ENCODE measurements at regions not wholly inside any gene's neighbourhood (a gene's known extent, or its start where the extent isn't known, plus 50 kb on each side); places are given as distances from the start of the nearest gene placed in this dataset.

- TF ChIP-seq CTCF (IDR thresholded peaks at IDR 0.05; ENCODE audit: poor library complexity) (no peak), EZH2phosphoT487 (IDR thresholded peaks at IDR 0.05; ENCODE audit: low read depth, severe bottlenecking, unreplicated experiment) (no peak)
Measured at GRCh38 chr11:70672991-70673653, 274.8 kb downstream of the CTTN start.
